ENCODE measurements at regions not wholly inside any gene's neighbourhood (a gene's known extent, or its start where the extent isn't known, plus 50 kb on each side); places are given as distances from the start of the nearest gene placed in this dataset.

DNA sequence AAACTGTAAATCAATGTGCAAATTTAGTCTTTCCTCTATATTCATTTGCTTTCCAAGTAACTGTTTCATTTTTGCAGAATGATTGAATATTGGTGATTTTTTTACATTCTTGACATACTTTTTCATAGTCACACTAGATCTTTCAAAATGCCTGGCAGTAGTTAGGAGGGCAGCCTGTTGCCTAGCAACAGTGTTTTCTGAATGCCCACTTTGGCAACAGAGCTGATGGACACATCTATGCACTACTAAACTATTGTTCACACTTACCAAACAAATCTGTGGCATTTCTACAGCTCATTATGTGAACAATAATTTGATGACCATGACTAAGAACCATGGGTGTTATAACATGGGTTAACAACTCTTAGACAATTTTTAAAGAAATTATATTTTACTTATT lies 438.0 kb upstream of the IMPG1 start:
- ChIA-PET CTCF (no interaction called here), POLR2A (no interaction called here)
- intact Hi-C loops (cut with DNase I, micrococcal nuclease): no loop called here
- Histone ChIP-seq H3K9me3 (ENCODE audit: control insufficient read depth in 1 of 2, insufficient read depth in 1 of 2, low read length in 2 of 2) (no peaks in the 10 kb centered on the region), H3K27me3 (ENCODE audit: control insufficient read depth in 1 of 2, insufficient read depth in 2 of 2, low read length in 2 of 2) (no peaks in the 10 kb centered on the region), H3K4me3 (ENCODE audit: low read length) (no peak overlapping the region), H3K36me3 (ENCODE audit: insufficient read depth, low read length) (no peaks in the 10 kb centered on the region), H3K27ac (ENCODE audit: low read depth in 1 of 2, low read length in 2 of 2) (no peak overlapping the region), H3K4me1 (ENCODE audit: insufficient read depth, low read length) (no peaks in the 10 kb centered on the region)
- Mint-ChIP-seq H3K27me3 (no peaks in the 10 kb centered on the region), H3K27ac (no peak overlapping the region), H3K9me3 (peaks cover 5% of the 10 kb centered on the region), H3K4me1 (ENCODE audit: low read depth) (no peaks in the 10 kb centered on the region), H3K4me3 (no peak overlapping the region), H3K36me3 (ENCODE audit: low read depth) (no peaks in the 10 kb centered on the region)
- no peak for ATAC-seq (ENCODE audit: poor library complexity)
- no peak for DNase-seq
- no peak for TF ChIP-seq CTCF (IDR thresholded peaks at IDR 0.05)

DNA sequence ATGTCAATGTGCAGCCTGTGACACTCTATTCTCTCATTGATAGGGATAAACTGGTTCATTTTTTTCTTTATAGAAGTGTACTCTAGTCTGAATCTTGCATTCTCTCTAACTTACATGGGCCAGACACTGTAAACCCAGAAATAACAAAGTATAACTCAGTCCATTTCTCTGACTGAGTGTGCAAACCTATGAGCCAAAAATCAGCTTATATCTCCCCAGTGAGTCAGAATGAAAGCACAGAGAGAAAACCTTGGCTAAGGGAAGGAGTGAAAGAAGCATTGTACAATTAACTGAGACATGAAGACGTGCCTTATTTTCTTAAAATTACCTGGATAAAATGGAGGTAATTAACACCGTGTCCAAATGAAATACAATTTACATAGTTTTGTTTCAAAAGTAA lies 436.9 kb upstream of the IMPG1 start:
- H3K4me3 Mint-ChIP-seq: no peak overlapping the region
- no peak for ATAC-seq (ENCODE audit: poor library complexity)
- H3K4me3 ChIP-seq (ENCODE audit: low read length): no peak overlapping the region
- H3K36me3 ChIP-seq (ENCODE audit: insufficient read depth, low read length): no peaks in the 10 kb centered on the region
- no peaks in the 10 kb centered on the region for H3K36me3 Mint-ChIP-seq (ENCODE audit: low read depth)
- ChIA-PET POLR2A (no interaction called here), CTCF (no interaction called here)
- no peak for DNase-seq
- no peak overlapping the region for H3K27ac Mint-ChIP-seq
- intact Hi-C loops (cut with DNase I, micrococcal nuclease): no loop called here
- H3K9me3 ChIP-seq (ENCODE audit: control insufficient read depth in 1 of 2, insufficient read depth in 1 of 2, low read length in 2 of 2): no peaks in the 10 kb centered on the region
- H3K9me3 Mint-ChIP-seq: peaks cover 6% of the 10 kb centered on the region
- H3K27me3 ChIP-seq (ENCODE audit: control insufficient read depth in 1 of 2, insufficient read depth in 2 of 2, low read length in 2 of 2): no peaks in the 10 kb centered on the region
- TF ChIP-seq CTCF (IDR thresholded peaks at IDR 0.05): no peak
- H3K4me1 ChIP-seq (ENCODE audit: insufficient read depth, low read length): no peaks in the 10 kb centered on the region
- no peaks in the 10 kb centered on the region for H3K4me1 Mint-ChIP-seq (ENCODE audit: low read depth)
- H3K27ac ChIP-seq (ENCODE audit: low read depth in 1 of 2, low read length in 2 of 2): no peak overlapping the region
- no peaks in the 10 kb centered on the region for H3K27me3 Mint-ChIP-seq

GRCh38 chr6:76506808-76507207 lies 434.3 kb upstream of the IMPG1 start:
- no peak for ATAC-seq (ENCODE audit: poor library complexity)
- H3K27me3 Mint-ChIP-seq: no peaks in the 10 kb centered on the region
- H3K27ac ChIP-seq (ENCODE audit: low read depth in 1 of 2, low read length in 2 of 2): no peak overlapping the region
- intact Hi-C loops (cut with DNase I, micrococcal nuclease): no loop called here
- no peaks in the 10 kb centered on the region for H3K4me1 ChIP-seq (ENCODE audit: insufficient read depth, low read length)
- ChIA-PET CTCF (no interaction called here), POLR2A (no interaction called here)
- H3K27me3 ChIP-seq (ENCODE audit: control insufficient read depth in 1 of 2, insufficient read depth in 2 of 2, low read length in 2 of 2): no peaks in the 10 kb centered on the region
- H3K4me3 Mint-ChIP-seq: no peak overlapping the region
- peaks cover 0 to under 1% of the 10 kb centered on the region in 2 experiments for H3K9me3 ChIP-seq (ENCODE audit: control insufficient read depth in 1 of 2, insufficient read depth in 1 of 2, low read length in 2 of 2)
- no peak overlapping the region for H3K27ac Mint-ChIP-seq
- no peaks in the 10 kb centered on the region for H3K4me1 Mint-ChIP-seq (ENCODE audit: low read depth)
- no peaks in the 10 kb centered on the region for H3K36me3 Mint-ChIP-seq (ENCODE audit: low read depth)
- H3K36me3 ChIP-seq (ENCODE audit: insufficient read depth, low read length): no peaks in the 10 kb centered on the region
- peaks cover 12% of the 10 kb centered on the region for H3K9me3 Mint-ChIP-seq
- TF ChIP-seq CTCF (IDR thresholded peaks at IDR 0.05): no peak
- H3K4me3 ChIP-seq (ENCODE audit: low read length): no peak overlapping the region
- no peak for DNase-seq

All from CD4-positive, alpha-beta T cell (primary cell).